GM12873 (cell line): ENCODE measurements at regions not wholly inside any gene's neighbourhood (a gene's known extent, or its start where the extent isn't known, plus 50 kb on each side); places are given as distances from the start of the nearest gene placed in this dataset.

Experiments used
- TF ChIP-seq, protein P1 (sequence below): IDR thresholded peaks from 2 replicates; pipeline ENCODE4 v1.5.1; 2012; ENCODE audit warnings: low read depth, mild to moderate bottlenecking, moderate library complexity, low read length, control low read depth; ENCODE audit not compliant: insufficient read depth; ENCODE audit errors: missing control alignments

DNA sequence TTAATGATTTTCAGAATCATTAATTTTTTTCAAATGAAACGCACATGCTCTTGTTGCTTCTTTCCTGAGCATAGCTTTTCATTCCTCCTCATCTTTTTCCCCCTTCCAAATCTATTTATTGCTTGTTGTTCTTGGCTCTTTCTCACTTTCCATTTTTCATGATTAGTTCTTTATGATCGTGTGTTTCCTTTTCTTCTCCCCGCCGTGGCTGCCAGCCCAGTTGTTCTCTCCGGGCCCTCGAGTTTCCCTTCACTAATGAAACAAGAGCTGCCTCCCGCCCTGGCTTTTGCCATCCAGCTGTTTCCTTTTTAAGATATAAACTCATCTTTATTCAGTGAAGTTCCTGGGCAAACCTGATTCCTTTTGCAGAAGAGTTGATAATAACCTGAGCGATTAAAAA is 170.2 kb upstream of the NR2F2 start:
- TF ChIP-seq, protein P1, sequence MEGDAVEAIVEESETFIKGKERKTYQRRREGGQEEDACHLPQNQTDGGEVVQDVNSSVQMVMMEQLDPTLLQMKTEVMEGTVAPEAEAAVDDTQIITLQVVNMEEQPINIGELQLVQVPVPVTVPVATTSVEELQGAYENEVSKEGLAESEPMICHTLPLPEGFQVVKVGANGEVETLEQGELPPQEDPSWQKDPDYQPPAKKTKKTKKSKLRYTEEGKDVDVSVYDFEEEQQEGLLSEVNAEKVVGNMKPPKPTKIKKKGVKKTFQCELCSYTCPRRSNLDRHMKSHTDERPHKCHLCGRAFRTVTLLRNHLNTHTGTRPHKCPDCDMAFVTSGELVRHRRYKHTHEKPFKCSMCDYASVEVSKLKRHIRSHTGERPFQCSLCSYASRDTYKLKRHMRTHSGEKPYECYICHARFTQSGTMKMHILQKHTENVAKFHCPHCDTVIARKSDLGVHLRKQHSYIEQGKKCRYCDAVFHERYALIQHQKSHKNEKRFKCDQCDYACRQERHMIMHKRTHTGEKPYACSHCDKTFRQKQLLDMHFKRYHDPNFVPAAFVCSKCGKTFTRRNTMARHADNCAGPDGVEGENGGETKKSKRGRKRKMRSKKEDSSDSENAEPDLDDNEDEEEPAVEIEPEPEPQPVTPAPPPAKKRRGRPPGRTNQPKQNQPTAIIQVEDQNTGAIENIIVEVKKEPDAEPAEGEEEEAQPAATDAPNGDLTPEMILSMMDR: no peak

DNA sequence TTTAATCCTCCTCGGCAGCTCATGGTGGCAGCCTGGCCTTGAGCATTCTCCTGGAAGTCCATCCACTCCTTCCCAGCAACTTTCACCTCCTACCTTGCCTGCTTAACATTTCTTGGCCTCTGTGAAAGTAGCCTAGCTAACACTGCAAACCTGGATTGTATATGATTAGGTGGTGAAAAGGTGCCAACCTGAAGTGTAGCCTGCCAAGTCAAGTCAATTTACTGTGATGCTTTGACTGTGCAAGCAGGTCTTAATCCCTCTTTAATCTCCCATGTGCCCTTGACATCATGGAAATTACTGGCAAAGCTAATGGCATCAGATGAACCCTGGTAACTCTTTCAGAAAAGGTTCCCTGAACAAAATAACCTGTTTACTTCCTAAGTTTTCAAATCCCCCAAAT is 169.7 kb upstream of the NR2F2 start:
- TF ChIP-seq, protein P1: no peak

DNA sequence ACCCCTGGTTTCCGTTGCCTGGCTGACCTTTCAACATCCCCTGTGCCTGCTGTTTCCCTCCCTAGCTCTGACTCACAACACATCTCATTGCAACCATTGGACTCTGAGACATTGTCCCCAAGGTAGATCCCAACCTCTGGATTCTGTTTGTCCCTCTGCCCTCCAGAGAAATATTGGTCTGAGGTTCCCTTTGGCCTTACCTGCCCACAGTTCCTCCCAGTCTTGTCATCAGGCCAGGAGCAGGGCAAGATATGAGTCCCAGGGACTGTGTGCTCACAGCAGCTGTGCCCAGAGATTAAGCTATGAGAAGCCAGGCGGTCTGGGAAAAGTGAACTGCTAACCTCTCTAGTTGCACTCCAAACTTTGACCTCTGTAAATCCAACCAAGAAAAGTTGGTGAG is 168.2 kb upstream of the NR2F2 start:
- TF ChIP-seq, protein P1: no peak

- TF ChIP-seq, protein P1: no peak
Observed at GRCh38 chr15:96165081-96165480, 165.4 kb upstream of the NR2F2 start.

- TF ChIP-seq, protein P1: no peak
Observed at GRCh38 chr15:96165775-96166174, 164.7 kb upstream of the NR2F2 start.

DNA sequence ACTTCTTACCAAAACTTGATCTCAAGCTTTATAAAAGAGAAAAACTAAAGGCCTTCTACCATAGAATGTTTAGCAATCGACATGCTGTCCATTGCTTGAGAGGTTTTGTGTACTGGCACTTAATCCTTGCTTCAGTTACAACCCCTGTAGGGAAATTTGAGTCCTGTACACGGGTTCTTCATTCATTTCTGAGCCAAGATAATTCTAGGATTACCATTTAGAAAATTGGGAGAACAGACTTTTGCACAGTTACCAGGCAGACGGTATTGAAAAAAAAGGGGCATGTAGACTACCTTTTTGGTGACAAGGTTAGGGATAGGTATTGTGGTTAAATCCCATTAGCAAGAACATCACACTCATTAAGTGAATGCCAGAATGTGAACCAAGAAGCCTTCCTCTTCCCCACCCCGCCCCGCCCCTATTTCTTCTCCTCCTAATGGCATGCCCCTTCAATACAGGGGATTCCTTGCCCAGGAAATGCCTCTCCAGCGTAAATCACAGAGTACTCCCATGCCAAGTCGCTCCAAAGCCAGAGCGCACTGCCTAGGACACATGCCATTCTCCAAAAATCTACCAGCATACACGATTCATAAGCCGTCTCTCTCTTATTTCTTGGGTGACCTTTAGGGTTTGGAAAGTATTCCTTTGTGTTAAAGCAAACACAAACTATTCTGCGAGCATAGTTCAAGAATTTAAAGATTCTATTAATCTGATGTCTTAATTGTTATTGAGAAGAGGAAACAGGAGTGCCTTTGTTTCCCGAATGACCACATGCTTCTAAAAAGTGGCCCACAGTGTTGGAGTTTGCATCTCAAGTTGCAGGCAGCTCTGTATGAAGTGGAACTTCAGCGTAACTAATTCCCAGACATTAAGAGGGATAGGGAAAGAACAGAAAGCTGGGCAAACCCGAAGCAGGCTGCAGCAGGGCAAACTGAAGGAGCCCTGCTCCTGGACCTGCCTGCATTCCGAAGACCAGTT is 164.0 kb upstream of the NR2F2 start:
- TF ChIP-seq, protein P1: no peak

GRCh38 chr15:96170979-96171739 is 159.3 kb upstream of the NR2F2 start:
- TF ChIP-seq, protein P1: no peak
